H7 (cell line): ENCODE measurements at regions not wholly inside any gene's neighbourhood (a gene's known extent, or its start where the extent isn't known, plus 50 kb on each side); places are given as distances from the start of the nearest gene placed in this dataset.
"Not testable (repeated sequence)": the region's sequence is repeated elsewhere in the genome, so short reads cannot be mapped to it uniquely, and the experiment has no call there.

Experiments used
- DNase-seq: peaks from one replicate; pipeline ENCODE4 v3.0.0; 2012
- H3K27me3 ChIP-seq: 2 replicates; pipeline ENCODE4 v1.6.0; 2011; ENCODE audit warnings: mild to moderate bottlenecking, low read length; ENCODE audit not compliant: control insufficient read depth, insufficient read depth
- H3K36me3 ChIP-seq: replicated peaks from 2 replicates; pipeline ENCODE4 v1.5.1; 2011; ENCODE audit warnings: low read length; ENCODE audit not compliant: control insufficient read depth, insufficient read depth
- H3K4me3 ChIP-seq: 2 replicates; pipeline ENCODE4 v1.5.1; 2011; ENCODE audit warnings: low read depth, mild to moderate bottlenecking, control low read depth, low read length, moderate library complexity; ENCODE audit not compliant: insufficient read depth

- DNase-seq, H3K36me3 ChIP-seq, H3K27me3 ChIP-seq, H3K4me3 ChIP-seq: not testable (repeated sequence)
Observed at GRCh38 chr9:42656789-42657188, 473.3 kb downstream of the SPATA31A6 start.

DNA sequence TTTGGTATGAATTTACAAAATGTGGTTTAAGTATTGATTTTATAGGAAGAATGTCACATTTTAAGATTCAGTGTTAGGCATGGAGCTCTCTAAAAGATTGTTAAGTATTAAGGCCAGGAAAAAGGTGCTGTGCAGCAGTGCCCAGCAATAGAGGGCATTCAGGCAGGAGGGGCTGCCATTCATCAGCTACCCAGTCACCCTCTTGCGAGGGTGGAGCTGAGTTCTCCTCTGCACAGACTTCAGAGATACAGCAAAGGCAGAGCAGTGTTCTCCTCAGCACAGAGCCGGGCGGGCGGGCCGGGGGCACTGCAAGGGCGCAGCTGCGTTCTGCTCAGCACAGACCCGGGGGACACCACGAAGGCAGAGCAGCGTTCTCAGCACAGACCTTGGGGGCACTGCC lies 474.0 kb downstream of the SPATA31A6 start:
- DNase-seq, H3K36me3 ChIP-seq, H3K27me3 ChIP-seq, H3K4me3 ChIP-seq: not testable (repeated sequence)

DNA sequence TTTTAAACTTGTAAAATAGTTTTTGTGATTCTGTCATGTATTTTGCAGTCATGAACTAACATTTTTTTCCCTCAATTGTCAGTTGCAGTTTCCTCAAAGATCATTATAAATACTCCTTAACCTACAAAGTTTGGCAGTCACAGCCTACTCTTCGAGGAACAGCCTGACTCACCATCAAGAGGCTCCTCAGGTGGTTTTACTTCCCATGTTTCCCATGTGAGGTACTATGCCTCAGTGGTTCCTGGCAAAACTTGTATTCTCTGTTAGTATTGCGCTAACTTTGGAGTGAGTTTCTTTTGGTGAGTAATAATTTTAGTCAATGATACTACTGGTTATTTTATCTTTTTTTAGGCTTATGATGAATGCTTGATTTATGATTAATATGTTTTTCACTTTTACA lies 513.7 kb downstream of the SPATA31A6 start:
- H3K36me3 ChIP-seq, DNase-seq, H3K27me3 ChIP-seq, H3K4me3 ChIP-seq: not testable (repeated sequence)

GRCh38 chr9:42702890-42703289 lies 519.4 kb downstream of the SPATA31A6 start:
- not testable (repeated sequence) for H3K36me3 ChIP-seq, DNase-seq, H3K27me3 ChIP-seq, H3K4me3 ChIP-seq

DNA sequence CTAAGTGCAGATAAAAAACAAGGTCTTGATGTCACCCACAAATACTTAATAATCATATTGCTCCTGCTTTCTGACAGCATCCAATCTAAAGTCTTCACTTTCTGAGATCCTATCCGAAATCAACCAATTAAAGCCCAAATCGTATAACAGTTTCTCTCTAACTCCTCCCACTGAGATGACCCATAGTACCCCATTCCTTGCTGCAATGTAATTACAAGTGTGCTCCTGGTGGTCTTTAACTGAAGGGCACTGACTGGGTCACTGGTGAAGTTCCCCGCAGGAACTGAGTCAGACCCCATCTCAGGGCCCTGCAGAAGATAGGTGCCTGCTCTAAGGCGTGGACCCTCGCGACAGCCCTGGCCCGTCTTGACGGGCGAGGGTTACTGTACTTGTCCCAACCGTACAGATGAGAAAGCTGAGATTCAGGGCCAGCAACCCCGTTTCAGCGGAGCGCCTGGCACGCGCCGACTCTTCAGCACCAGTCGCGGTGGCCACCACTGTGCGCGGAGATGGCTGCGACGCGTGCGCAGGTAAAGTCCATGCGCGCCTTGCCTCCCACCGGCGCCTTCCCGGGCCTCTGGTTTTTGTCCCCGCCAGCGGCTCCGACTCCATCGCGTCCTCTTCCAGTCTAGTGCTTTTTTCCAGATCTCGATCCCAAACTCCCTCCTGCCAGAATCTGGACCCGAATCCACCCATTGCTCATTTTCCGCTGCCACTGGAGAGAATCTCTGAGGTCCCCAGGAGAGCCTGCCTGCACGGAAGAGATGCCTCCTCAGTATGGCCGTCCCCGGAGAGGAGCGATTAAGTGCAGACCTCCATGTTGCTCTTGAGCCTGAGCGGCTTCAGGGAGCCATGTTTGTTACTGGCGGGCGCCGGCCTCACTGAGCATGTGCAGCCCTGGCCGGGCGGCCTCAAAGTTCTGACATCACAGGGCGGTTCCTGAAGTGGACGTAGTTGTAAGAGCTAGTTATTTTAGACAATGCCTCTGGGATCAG lies 541.7 kb downstream of the SPATA31A6 start:
- not testable (repeated sequence) for H3K36me3 ChIP-seq, DNase-seq, H3K27me3 ChIP-seq
- H3K4me3 ChIP-seq: peak overlapping the region; percentile 12; the same call in 1 of the 2 replicates

DNA sequence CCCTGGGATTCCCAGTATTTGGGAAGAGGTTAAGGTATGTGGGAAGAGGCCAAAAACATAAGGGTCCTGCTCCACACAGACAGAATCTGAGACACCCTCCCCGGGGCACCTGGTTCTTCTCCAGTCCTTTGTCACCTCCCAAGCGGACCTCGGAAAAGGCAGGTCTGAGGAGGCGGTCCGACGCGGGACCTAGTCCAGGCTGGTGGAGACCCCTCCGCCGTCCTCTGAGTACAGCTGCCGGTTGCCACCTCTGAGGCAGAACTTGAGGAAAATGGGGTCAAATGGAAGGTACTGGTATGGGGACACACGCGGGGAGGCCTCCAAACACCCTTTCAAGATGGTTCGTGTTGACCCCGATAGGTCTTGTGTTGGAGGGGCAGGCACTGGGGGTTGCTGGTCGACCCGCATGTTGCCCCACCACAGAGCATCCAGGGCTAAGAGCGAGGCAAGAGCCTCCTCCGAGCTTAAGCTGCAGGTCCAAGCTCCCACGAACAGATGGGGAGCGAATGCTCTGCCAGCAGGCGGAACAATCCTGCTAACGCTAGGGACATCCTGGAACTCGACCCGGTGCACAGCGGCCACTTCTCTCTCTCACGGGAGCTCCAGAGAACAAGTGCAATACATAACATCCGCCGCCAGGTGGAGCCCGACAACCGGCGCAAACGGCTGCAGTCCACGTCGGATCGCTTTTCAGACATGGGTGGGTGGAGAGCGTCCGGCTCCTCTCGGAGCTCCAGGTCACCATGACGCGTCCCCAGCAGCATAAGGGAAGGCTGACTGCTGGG lies 559.8 kb downstream of the SPATA31A6 start:
- H3K36me3 ChIP-seq, H3K4me3 ChIP-seq, H3K27me3 ChIP-seq: not testable (repeated sequence)
- DNase-seq: peak; percentile 81

GRCh38 chr9:42757251-42757650 lies 573.8 kb downstream of the SPATA31A6 start:
- not testable (repeated sequence) for H3K36me3 ChIP-seq, DNase-seq, H3K4me3 ChIP-seq, H3K27me3 ChIP-seq

GRCh38 chr9:42759320-42759719 lies 575.9 kb downstream of the SPATA31A6 start:
- H3K4me3 ChIP-seq, H3K36me3 ChIP-seq, H3K27me3 ChIP-seq, DNase-seq: not testable (repeated sequence)

- not testable (repeated sequence) for H3K27me3 ChIP-seq, H3K36me3 ChIP-seq, DNase-seq, H3K4me3 ChIP-seq
Observed at GRCh38 chr9:42782201-42782600, 598.7 kb downstream of the SPATA31A6 start.

DNA sequence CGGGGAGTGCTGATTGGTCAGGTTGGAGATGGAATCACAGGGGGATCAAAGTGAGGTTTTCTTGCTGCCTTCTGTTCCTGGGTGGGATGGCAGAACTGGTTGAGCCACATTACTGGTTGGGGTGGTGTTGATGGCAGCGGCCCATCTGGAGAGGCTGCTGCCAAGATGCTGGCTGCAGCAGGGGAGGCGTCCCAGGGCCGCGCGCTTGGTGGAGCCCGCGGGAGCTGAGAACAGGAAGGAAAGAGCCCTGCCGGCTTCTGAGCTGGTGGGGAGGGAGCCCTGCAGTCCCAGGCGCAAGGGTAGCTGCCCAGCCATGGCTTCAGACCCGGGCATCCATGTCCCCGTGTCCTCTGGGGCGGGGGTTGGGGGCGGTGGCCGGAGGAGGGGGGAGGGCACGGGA lies 609.3 kb downstream of the SPATA31A6 start:
- DNase-seq: peak; percentile 45
- H3K4me3 ChIP-seq, H3K36me3 ChIP-seq, H3K27me3 ChIP-seq: not testable (repeated sequence)

GRCh38 chr9:42798571-42798970 lies 615.1 kb downstream of the SPATA31A6 start:
- not testable (repeated sequence) for H3K36me3 ChIP-seq, DNase-seq

GRCh38 chr9:42802716-42803115 lies 619.3 kb downstream of the SPATA31A6 start:
- not testable (repeated sequence) for H3K4me3 ChIP-seq, DNase-seq, H3K27me3 ChIP-seq, H3K36me3 ChIP-seq

More at GRCh38 chr9:42798571-42798970, 615.1 kb downstream of the SPATA31A6 start:
- not testable (repeated sequence) for H3K27me3 ChIP-seq, H3K4me3 ChIP-seq

GRCh38 chr9:42806674-42807073 lies 623.2 kb downstream of the SPATA31A6 start:
- not testable (repeated sequence) for H3K36me3 ChIP-seq, H3K4me3 ChIP-seq, H3K27me3 ChIP-seq
- peak; percentile 67 for DNase-seq

- not testable (repeated sequence) for DNase-seq, H3K27me3 ChIP-seq, H3K36me3 ChIP-seq, H3K4me3 ChIP-seq
Observed at GRCh38 chr9:42821468-42821867, 638.0 kb downstream of the SPATA31A6 start.

DNA sequence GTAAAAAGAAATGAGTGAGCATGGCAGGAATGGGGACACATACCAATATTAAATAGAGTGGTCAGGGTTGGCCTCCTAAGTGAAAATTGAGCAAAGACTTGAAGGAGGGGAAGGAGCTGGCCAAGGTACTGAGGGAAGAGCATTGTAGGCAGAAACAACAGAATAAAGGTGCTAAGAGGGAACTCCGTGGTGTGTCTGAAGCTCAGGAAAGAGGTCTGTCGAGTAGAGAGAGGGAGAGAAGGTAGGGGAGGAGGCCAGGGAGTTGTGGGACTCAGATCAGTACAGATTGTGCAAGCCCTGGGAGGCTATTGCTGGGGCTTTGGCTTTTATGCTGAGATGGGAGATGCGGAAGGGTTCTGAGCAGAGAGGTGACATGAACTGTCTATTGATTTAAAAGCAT lies 664.7 kb downstream of the SPATA31A6 start:
- not testable (repeated sequence) for DNase-seq, H3K36me3 ChIP-seq, H3K4me3 ChIP-seq, H3K27me3 ChIP-seq
